SH-SY5Y (cell line): ENCODE measurements at regions not wholly inside any gene's neighbourhood (a gene's known extent, or its start where the extent isn't known, plus 50 kb on each side); places are given as distances from the start of the nearest gene placed in this dataset.

Experiments
- GATA2 ChIP-seq: IDR thresholded peaks from 2 replicates; pipeline ENCODE4 v1.6.1; 2011; ENCODE audit warnings: mild to moderate bottlenecking, low read depth, low read length
- GATA3 ChIP-seq: IDR thresholded peaks from 2 replicates; pipeline ENCODE4 v1.6.1; 2011; ENCODE audit warnings: low read depth, mild to moderate bottlenecking, low read length, moderate library complexity

- TF ChIP-seq GATA2: no peak
- no peak for TF ChIP-seq GATA3
Measured at GRCh38 chr6:113306552-113307145, 550.5 kb upstream of the MARCKS start.
